Colonic mucosa (tissue), 4 donors: ENCODE measurements at regions not wholly inside any gene's neighbourhood (a gene's known extent, or its start where the extent isn't known, plus 50 kb on each side); places are given as distances from the start of the nearest gene placed in this dataset.

Source experiments
- DNase-seq: peaks from one replicate; pipeline ENCODE4 v3.0.0-alpha.2; 2020
- H3K27ac ChIP-seq: fragments of 200-600 bp; one replicate; pipeline ENCODE4 v1.8.0; 2021
- H3K27me3 ChIP-seq: fragments of 200-600 bp; one replicate; pipeline ENCODE4 v1.8.0; 2021
- H3K36me3 ChIP-seq: fragments of 200-600 bp; one replicate; pipeline ENCODE4 v1.8.0; 2021
- H3K4me1 ChIP-seq: fragments of 200-600 bp; one replicate; pipeline ENCODE4 v1.8.0; 2021; ENCODE audit warnings: mild to moderate bottlenecking
- H3K4me3 ChIP-seq: fragments of 200-600 bp; one replicate; pipeline ENCODE4 v1.8.0; 2021
- H3K9ac ChIP-seq, 2 donors: one replicate each; pipeline ENCODE4 v1.7.0; 2013; ENCODE audit warnings: control low read depth in 2 of 2, low read depth in 2 of 2, low read length in 2 of 2
- H3K9me3 ChIP-seq: fragments of 200-600 bp; one replicate; pipeline ENCODE4 v1.8.0; 2021
- intact Hi-C: fragments of 100-400 bp; cut with DNase I; formaldehyde crosslinking; loops from one replicate; pipeline ENCODE4 v1.14.1; 2022
- TF ChIP-seq, protein P1 (sequence below): fragments of 200-600 bp; IDR thresholded peaks from one replicate; pipeline ENCODE4 v1.8.0; 2022; ENCODE audit warnings: antibody characterized with exemption, mild to moderate bottlenecking
- donor health status: healthy.
- donor health status: DM: no; HTN: no; CAD: no.
- donor health status: DM: no; HTN: no; CAD: no.

- no peaks in the 10 kb centered on the region for H3K27me3 ChIP-seq
- intact Hi-C loops: no loop called here
- no peak overlapping the region for H3K9ac ChIP-seq
- no peak overlapping the region for H3K27ac ChIP-seq
- no peaks in the 10 kb centered on the region for H3K4me1 ChIP-seq
- H3K9me3 ChIP-seq: no peaks in the 10 kb centered on the region
- H3K36me3 ChIP-seq: no peaks in the 10 kb centered on the region
- no peak for DNase-seq
- TF ChIP-seq, protein P1, sequence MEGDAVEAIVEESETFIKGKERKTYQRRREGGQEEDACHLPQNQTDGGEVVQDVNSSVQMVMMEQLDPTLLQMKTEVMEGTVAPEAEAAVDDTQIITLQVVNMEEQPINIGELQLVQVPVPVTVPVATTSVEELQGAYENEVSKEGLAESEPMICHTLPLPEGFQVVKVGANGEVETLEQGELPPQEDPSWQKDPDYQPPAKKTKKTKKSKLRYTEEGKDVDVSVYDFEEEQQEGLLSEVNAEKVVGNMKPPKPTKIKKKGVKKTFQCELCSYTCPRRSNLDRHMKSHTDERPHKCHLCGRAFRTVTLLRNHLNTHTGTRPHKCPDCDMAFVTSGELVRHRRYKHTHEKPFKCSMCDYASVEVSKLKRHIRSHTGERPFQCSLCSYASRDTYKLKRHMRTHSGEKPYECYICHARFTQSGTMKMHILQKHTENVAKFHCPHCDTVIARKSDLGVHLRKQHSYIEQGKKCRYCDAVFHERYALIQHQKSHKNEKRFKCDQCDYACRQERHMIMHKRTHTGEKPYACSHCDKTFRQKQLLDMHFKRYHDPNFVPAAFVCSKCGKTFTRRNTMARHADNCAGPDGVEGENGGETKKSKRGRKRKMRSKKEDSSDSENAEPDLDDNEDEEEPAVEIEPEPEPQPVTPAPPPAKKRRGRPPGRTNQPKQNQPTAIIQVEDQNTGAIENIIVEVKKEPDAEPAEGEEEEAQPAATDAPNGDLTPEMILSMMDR: no peak
- no peak overlapping the region for H3K4me3 ChIP-seq
Observed at GRCh38 chr5:88495810-88496209, 227.2 kb upstream of the TMEM161B start.

GRCh38 chr5:88490874-88491273 lies 222.2 kb upstream of the TMEM161B start:
- DNase-seq: no peak
- no peak overlapping the region for H3K9ac ChIP-seq
- H3K27me3 ChIP-seq: peaks cover 6% of the 10 kb centered on the region
- TF ChIP-seq, protein P1: no peak
- no peaks in the 10 kb centered on the region for H3K9me3 ChIP-seq
- no peaks in the 10 kb centered on the region for H3K4me1 ChIP-seq
- H3K36me3 ChIP-seq: no peaks in the 10 kb centered on the region
- H3K4me3 ChIP-seq: no peak overlapping the region
- H3K27ac ChIP-seq: no peak overlapping the region
- intact Hi-C loops: no loop called here

GRCh38 chr5:88489364-88489763 lies 220.7 kb upstream of the TMEM161B start:
- Histone ChIP-seq H3K27me3 (peaks cover 6% of the 10 kb centered on the region), H3K27ac (no peak overlapping the region), H3K4me3 (no peak overlapping the region), H3K4me1 (no peaks in the 10 kb centered on the region), H3K9me3 (no peaks in the 10 kb centered on the region), H3K36me3 (no peaks in the 10 kb centered on the region), H3K9ac (no peak overlapping the region)
- intact Hi-C loops: no loop called here
- TF ChIP-seq, protein P1: no peak
- no peak for DNase-seq

DNA sequence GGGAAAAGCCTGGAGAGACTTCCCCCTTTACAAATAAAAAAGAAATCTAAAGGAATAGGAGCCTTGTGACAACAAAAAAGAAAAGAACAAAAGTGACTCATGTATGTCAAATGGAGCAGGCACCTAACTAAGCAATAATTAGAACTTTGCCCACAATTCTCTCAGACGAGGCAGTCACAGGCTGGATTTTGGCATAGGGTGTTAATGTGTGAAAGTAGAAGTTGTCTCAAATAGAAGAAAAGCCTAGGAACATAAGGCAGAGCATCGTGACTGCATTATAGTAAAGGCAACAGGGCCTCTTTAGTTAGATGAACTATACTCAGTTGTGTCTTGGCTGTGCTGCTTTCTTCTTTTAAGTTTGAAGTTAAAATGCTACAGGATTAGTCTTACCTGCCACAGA lies 219.9 kb upstream of the TMEM161B start:
- Histone ChIP-seq H3K9me3 (no peaks in the 10 kb centered on the region), H3K36me3 (no peaks in the 10 kb centered on the region), H3K9ac (no peak overlapping the region), H3K27me3 (peaks cover 6% of the 10 kb centered on the region), H3K4me1 (no peaks in the 10 kb centered on the region), H3K27ac (no peak overlapping the region), H3K4me3 (no peak overlapping the region)
- intact Hi-C loops: no loop called here
- TF ChIP-seq, protein P1: no peak
- no peak for DNase-seq

- Histone ChIP-seq H3K27me3 (peaks cover 6% of the 10 kb centered on the region), H3K36me3 (no peaks in the 10 kb centered on the region), H3K9ac (no peak overlapping the region), H3K9me3 (no peaks in the 10 kb centered on the region), H3K4me1 (no peaks in the 10 kb centered on the region), H3K4me3 (no peak overlapping the region), H3K27ac (no peak overlapping the region)
- no peak for DNase-seq
- intact Hi-C loops: no loop called here
- TF ChIP-seq, protein P1: no peak
Observed at GRCh38 chr5:88488130-88488529, 219.5 kb upstream of the TMEM161B start.

- TF ChIP-seq, protein P1: no peak
- Histone ChIP-seq H3K27ac (no peak overlapping the region), H3K4me3 (no peak overlapping the region), H3K9me3 (no peaks in the 10 kb centered on the region), H3K9ac (no peak overlapping the region), H3K4me1 (no peaks in the 10 kb centered on the region), H3K27me3 (peaks cover 6% of the 10 kb centered on the region), H3K36me3 (no peaks in the 10 kb centered on the region)
- intact Hi-C loops: no loop called here
- DNase-seq: no peak
Observed at GRCh38 chr5:88487066-88487465, 218.4 kb upstream of the TMEM161B start.
